Body of pancreas (tissue), 4 donors: ENCODE measurements at regions not wholly inside any gene's neighbourhood (a gene's known extent, or its start where the extent isn't known, plus 50 kb on each side); places are given as distances from the start of the nearest gene placed in this dataset.

ENCODE experiments used
- ATAC-seq: fragments of 150-250 bp; one replicate; pipeline ENCODE4 v1.9.1; 2016
- DNase-seq, 4 donors: peaks; one replicate each; pipeline ENCODE4 v3.0.0-alpha.2; 2019
- H3K27ac ChIP-seq, 4 donors: fragments of 200-600 bp; sonication (generic); 1 replicate in 3 of 4; 2 replicates in 1 of 4; pipeline versions ENCODE4 v1.5.1 to v1.6.1; 2016 to 2019; ENCODE audit warnings: mild to moderate bottlenecking in 1 of 4, mixed read lengths in 1 of 4, moderate library complexity in 1 of 4
- H3K27me3 ChIP-seq, 2 donors: fragments of 200-600 bp; sonication (generic); one replicate each; pipeline ENCODE4 v1.6.0; 2016; ENCODE audit warnings: mild to moderate bottlenecking in 1 of 2
- H3K36me3 ChIP-seq, 2 donors: fragments of 200-600 bp; sonication (generic); replicated peaks in 1 of 2; 2 replicates each; pipeline ENCODE4 v1.5.1; 2016; ENCODE audit warnings: low read depth in 2 of 2; ENCODE audit not compliant: insufficient read depth in 1 of 2
- H3K4me1 ChIP-seq: fragments of 200-600 bp; sonication (generic); one replicate; pipeline ENCODE4 v1.6.0; 2016
- H3K4me3 ChIP-seq, 2 donors: fragments of 200-600 bp; sonication (generic); 1 replicate in 1 of 2; 2 replicates in 1 of 2; pipeline ENCODE4 v1.5.1; 2016 to 2019
- H3K9me3 ChIP-seq, 3 donors: fragments of 200-600 bp; sonication (generic); 1 replicate in 2 of 3; 2 replicates in 1 of 3; pipeline ENCODE4 v1.5.1; 2016
- CTCF ChIP-seq, 7 experiments: fragments of 450-650 bp in 4 of 7; fragments of 200-600 bp in 3 of 7; sonication (generic) in 3 of 7; IDR thresholded peaks; one replicate each; pipeline ENCODE4 v1.5.1; 2016 to 2019; ENCODE audit warnings: antibody characterized with exemption in 7 of 7
- POLR2A ChIP-seq, 3 donors: fragments of 450-650 bp; IDR thresholded peaks; one replicate each; pipeline ENCODE4 v1.6.1; 2016; ENCODE audit warnings: antibody characterized with exemption in 3 of 3, mild to moderate bottlenecking in 2 of 3
- WGBS, 2 donors: methylation state at CpG; one replicate each; pipeline ENCODE4 v1.1.5; 2017; 5-methylcytosine and 5-hydroxymethylcytosine counted together
- intact Hi-C: fragments of 100-400 bp; cut with DNase I; formaldehyde crosslinking; loops from one replicate; pipeline ENCODE4 v1.15.1; 2023

- ATAC-seq: no peak
- Histone ChIP-seq H3K27me3 (no peaks in the 10 kb centered on the region), H3K27ac (no peak overlapping the region), H3K4me3 (no peak overlapping the region), H3K4me1 (no peaks in the 10 kb centered on the region), H3K9me3 (no peaks in the 10 kb centered on the region), H3K36me3 (no peaks in the 10 kb centered on the region)
- peak in 1 of 4 donors; percentile 7 for DNase-seq
- no peak for TF ChIP-seq CTCF (IDR thresholded peaks at IDR 0.05)
- TF ChIP-seq POLR2A (IDR thresholded peaks at IDR 0.05): no peak
- WGBS, 2 donors: 48 to 63% methylated on average over 3 of the region's 3 CpGs
- intact Hi-C loops: no loop called here
These were observed 496.1 kb downstream of the PTPRU start for GRCh38 chr1:29732453-29732852.

- no peaks in the 10 kb centered on the region for H3K27me3 ChIP-seq
- WGBS, 2 donors: 40 to 57% methylated on average over 3 to 5 of the region's 5 CpGs
- H3K4me1 ChIP-seq: no peaks in the 10 kb centered on the region
- TF ChIP-seq CTCF (IDR thresholded peaks at IDR 0.05) (no peak), POLR2A (IDR thresholded peaks at IDR 0.05) (no peak)
- H3K4me3 ChIP-seq: no peak overlapping the region
- no peaks in the 10 kb centered on the region for H3K36me3 ChIP-seq
- no peaks in the 10 kb centered on the region for H3K9me3 ChIP-seq
- DNase-seq (no peak), ATAC-seq (no peak)
- no peak overlapping the region for H3K27ac ChIP-seq
- intact Hi-C loops: no loop called here
These were observed 494.3 kb downstream of the PTPRU start for GRCh38 chr1:29730623-29731022.

- 65 to 71% methylated on average over 6 of the region's 6 CpGs for WGBS, 2 donors
These were observed 493.0 kb downstream of the PTPRU start for GRCh38 chr1:29729281-29729680.

GRCh38 chr1:29728703-29729102, 492.4 kb downstream of the PTPRU start:
- DNase-seq: no peak
- TF ChIP-seq POLR2A (IDR thresholded peaks at IDR 0.05) (no peak), CTCF (IDR thresholded peaks at IDR 0.05) (no peak)

More at GRCh38 chr1:29729281-29729680, 493.0 kb downstream of the PTPRU start:
- TF ChIP-seq POLR2A (IDR thresholded peaks at IDR 0.05) (no peak), CTCF (IDR thresholded peaks at IDR 0.05) (no peak)
- Histone ChIP-seq H3K9me3 (no peaks in the 10 kb centered on the region), H3K27me3 (no peaks in the 10 kb centered on the region), H3K27ac (no peak overlapping the region), H3K4me1 (no peaks in the 10 kb centered on the region), H3K4me3 (no peak overlapping the region), H3K36me3 (no peaks in the 10 kb centered on the region)
- intact Hi-C loops: no loop called here
- DNase-seq (no peak), ATAC-seq (no peak)

GRCh38 chr1:29725262-29725661, 488.9 kb downstream of the PTPRU start:
- TF ChIP-seq CTCF (IDR thresholded peaks at IDR 0.05): no peak
- no peak for TF ChIP-seq POLR2A (IDR thresholded peaks at IDR 0.05)
- Histone ChIP-seq H3K27me3 (no peaks in the 10 kb centered on the region), H3K36me3 (no peaks in the 10 kb centered on the region), H3K9me3 (peaks cover 0 to 9% (median 0%) of the 10 kb centered on the region in 3 donors), H3K4me1 (no peaks in the 10 kb centered on the region), H3K27ac (no peak overlapping the region), H3K4me3 (no peak overlapping the region)
- WGBS, 2 donors: 87 to 89% methylated on average over 1 of the region's 1 CpG
- ATAC-seq: no peak
- intact Hi-C loops: no loop called here
- DNase-seq: no peak

More at GRCh38 chr1:29728703-29729102, 492.4 kb downstream of the PTPRU start:
- intact Hi-C loops: no loop called here
- no peaks in the 10 kb centered on the region for H3K36me3 ChIP-seq
- no peaks in the 10 kb centered on the region for H3K4me1 ChIP-seq
- no peaks in the 10 kb centered on the region for H3K9me3 ChIP-seq
- H3K4me3 ChIP-seq: no peak overlapping the region
- H3K27me3 ChIP-seq: no peaks in the 10 kb centered on the region
- H3K27ac ChIP-seq: no peak overlapping the region
- no peak for ATAC-seq
- WGBS, 2 donors: 73 to 83% methylated on average over 3 to 5 of the region's 5 CpGs
